ENCODE measurements at regions not wholly inside any gene's neighbourhood (a gene's known extent, or its start where the extent isn't known, plus 50 kb on each side); places are given as distances from the start of the nearest gene placed in this dataset.

DNA sequence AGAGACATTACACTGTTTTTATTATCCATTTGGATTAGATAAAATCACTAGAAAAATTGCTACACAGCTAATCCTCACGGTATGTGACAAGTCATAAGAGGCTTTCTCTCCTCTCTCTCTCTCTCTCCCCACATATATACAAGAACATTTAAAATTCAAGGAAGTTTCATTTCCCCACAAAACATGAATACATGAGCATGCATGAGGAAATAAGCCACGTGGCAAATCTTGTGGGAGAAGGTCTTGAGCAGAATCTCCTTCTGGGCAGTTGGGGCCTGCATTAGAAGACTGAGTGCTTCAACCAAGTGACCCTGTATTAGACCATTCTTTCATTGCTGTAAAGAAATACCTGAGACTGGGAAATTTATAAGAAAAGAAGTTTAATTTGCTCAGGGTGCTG lies 1313.1 kb downstream of the MRPL39 start:
- no peak for TF ChIP-seq POLR2A (IDR thresholded peaks at IDR 0.05)
- TF ChIP-seq, protein P1, sequence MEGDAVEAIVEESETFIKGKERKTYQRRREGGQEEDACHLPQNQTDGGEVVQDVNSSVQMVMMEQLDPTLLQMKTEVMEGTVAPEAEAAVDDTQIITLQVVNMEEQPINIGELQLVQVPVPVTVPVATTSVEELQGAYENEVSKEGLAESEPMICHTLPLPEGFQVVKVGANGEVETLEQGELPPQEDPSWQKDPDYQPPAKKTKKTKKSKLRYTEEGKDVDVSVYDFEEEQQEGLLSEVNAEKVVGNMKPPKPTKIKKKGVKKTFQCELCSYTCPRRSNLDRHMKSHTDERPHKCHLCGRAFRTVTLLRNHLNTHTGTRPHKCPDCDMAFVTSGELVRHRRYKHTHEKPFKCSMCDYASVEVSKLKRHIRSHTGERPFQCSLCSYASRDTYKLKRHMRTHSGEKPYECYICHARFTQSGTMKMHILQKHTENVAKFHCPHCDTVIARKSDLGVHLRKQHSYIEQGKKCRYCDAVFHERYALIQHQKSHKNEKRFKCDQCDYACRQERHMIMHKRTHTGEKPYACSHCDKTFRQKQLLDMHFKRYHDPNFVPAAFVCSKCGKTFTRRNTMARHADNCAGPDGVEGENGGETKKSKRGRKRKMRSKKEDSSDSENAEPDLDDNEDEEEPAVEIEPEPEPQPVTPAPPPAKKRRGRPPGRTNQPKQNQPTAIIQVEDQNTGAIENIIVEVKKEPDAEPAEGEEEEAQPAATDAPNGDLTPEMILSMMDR (IDR thresholded peaks at IDR 0.05): no peak
- TF ChIP-seq POLR2AphosphoS5 (IDR thresholded peaks at IDR 0.05): no peak
